ENCODE measurements at regions not wholly inside any gene's neighbourhood (a gene's known extent, or its start where the extent isn't known, plus 50 kb on each side); places are given as distances from the start of the nearest gene placed in this dataset.

GRCh38 chr20:60204601-60205000 is 246.4 kb downstream of the CDH26 start:
- TF ChIP-seq POLR2AphosphoS5 (IDR thresholded peaks at IDR 0.05; ENCODE audit: low read depth, low read length) (no peak), SIN3A (IDR thresholded peaks at IDR 0.05; ENCODE audit: borderline replicate concordance, insufficient read depth, low read length) (no peak), FOXP2 (optimal IDR thresholded peaks at IDR 0.05; ENCODE audit: borderline replicate concordance, extremely low read depth, extremely low read length, insufficient read depth) (no peak), REST (IDR thresholded peaks at IDR 0.05; ENCODE audit: insufficient read depth in 1 of 2, low read depth in 2 of 2, low read length in 2 of 2) (no peak)

- TF ChIP-seq FOXP2 (optimal IDR thresholded peaks at IDR 0.05; ENCODE audit: borderline replicate concordance, extremely low read depth, extremely low read length, insufficient read depth) (no peak), TAF1 (IDR thresholded peaks at IDR 0.05; ENCODE audit: borderline replicate concordance, insufficient read depth, low read length) (no peak)
Measured at GRCh38 chr20:60206259-60206658, 248.0 kb downstream of the CDH26 start.

GRCh38 chr20:60209048-60209447 is 250.8 kb downstream of the CDH26 start:
- no peak for TF ChIP-seq FOXP2 (optimal IDR thresholded peaks at IDR 0.05; ENCODE audit: borderline replicate concordance, extremely low read depth, extremely low read length, insufficient read depth)

GRCh38 chr20:60210779-60211617 is 252.8 kb downstream of the CDH26 start:
- TF ChIP-seq POLR2AphosphoS5 (IDR thresholded peaks at IDR 0.05; ENCODE audit: low read depth, low read length): no peak
- TF ChIP-seq SIN3A (IDR thresholded peaks at IDR 0.05; ENCODE audit: borderline replicate concordance, insufficient read depth, low read length): no peak
- TF ChIP-seq REST (IDR thresholded peaks at IDR 0.05; ENCODE audit: insufficient read depth in 1 of 2, low read depth in 2 of 2, low read length in 2 of 2): no peak
- TF ChIP-seq FOXP2 (optimal IDR thresholded peaks at IDR 0.05; ENCODE audit: borderline replicate concordance, extremely low read depth, extremely low read length, insufficient read depth): no peak

- TF ChIP-seq FOXP2 (optimal IDR thresholded peaks at IDR 0.05; ENCODE audit: borderline replicate concordance, extremely low read depth, extremely low read length, insufficient read depth) (no peak), REST (IDR thresholded peaks at IDR 0.05; ENCODE audit: insufficient read depth in 1 of 2, low read depth in 2 of 2, low read length in 2 of 2) (no peak), POLR2AphosphoS5 (IDR thresholded peaks at IDR 0.05; ENCODE audit: low read depth, low read length) (no peak), SIN3A (IDR thresholded peaks at IDR 0.05; ENCODE audit: borderline replicate concordance, insufficient read depth, low read length) (no peak), TAF1 (IDR thresholded peaks at IDR 0.05; ENCODE audit: borderline replicate concordance, insufficient read depth, low read length) (no peak)
Measured at GRCh38 chr20:60211618-60212463, 253.6 kb downstream of the CDH26 start.

GRCh38 chr20:60212695-60213094 is 254.5 kb downstream of the CDH26 start:
- TF ChIP-seq FOXP2 (optimal IDR thresholded peaks at IDR 0.05; ENCODE audit: borderline replicate concordance, extremely low read depth, extremely low read length, insufficient read depth) (no peak), POLR2AphosphoS5 (IDR thresholded peaks at IDR 0.05; ENCODE audit: low read depth, low read length) (no peak)

All from PFSK-1 (cell line).